Fibroblast of gingiva (primary cell): ENCODE measurements at regions not wholly inside any gene's neighbourhood (a gene's known extent, or its start where the extent isn't known, plus 50 kb on each side); places are given as distances from the start of the nearest gene placed in this dataset.
"Not testable (repeated sequence)": the region's sequence is repeated elsewhere in the genome, so short reads cannot be mapped to it uniquely, and the experiment has no call there.

Experiments used
- DNase-seq: peaks from one replicate; pipeline ENCODE4 v3.0.0-alpha.2; 2011; ENCODE audit warnings: low read depth

DNA sequence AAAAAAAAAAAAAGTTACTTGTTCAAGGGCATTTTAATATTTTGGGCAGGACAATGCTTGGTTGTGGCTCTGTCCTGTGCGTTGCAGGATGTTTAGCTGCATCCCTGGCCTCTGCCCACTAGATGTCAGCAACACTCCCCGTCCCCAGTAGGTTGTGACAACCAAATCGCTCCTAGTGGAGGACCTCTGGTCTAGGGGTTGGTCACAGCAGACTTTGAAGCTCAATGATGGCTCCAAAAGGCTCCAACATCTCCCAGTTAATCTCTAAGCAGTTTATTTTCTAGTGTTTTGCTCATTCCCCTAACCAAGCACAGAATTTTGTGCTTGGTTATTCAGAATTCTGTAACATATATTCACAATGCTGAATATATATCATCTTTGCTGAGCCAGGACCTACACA is 67.0 kb downstream of the CHRNA1 start:
- DNase-seq, result peak; percentile 39

DNA sequence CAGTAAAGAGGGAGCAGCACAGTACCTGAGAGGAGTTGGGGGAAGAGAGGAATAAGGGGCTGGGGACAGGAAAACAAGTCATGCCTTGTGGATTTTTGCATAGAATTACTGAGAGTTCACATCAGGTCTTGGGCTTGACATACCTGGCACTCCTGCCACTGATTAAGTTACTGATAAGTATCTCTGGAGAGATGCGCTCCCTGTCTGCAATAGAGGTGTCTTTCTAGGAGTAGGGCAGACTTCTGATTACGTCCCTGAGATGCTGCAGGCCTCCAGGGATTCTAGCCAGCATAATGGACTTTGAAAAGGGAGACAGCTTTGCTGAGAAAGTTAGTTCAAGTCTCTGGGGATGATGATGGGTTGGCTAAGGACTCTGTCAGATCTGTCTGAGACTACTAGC is 69.4 kb downstream of the CHRNA1 start:
- no peak for DNase-seq

DNA sequence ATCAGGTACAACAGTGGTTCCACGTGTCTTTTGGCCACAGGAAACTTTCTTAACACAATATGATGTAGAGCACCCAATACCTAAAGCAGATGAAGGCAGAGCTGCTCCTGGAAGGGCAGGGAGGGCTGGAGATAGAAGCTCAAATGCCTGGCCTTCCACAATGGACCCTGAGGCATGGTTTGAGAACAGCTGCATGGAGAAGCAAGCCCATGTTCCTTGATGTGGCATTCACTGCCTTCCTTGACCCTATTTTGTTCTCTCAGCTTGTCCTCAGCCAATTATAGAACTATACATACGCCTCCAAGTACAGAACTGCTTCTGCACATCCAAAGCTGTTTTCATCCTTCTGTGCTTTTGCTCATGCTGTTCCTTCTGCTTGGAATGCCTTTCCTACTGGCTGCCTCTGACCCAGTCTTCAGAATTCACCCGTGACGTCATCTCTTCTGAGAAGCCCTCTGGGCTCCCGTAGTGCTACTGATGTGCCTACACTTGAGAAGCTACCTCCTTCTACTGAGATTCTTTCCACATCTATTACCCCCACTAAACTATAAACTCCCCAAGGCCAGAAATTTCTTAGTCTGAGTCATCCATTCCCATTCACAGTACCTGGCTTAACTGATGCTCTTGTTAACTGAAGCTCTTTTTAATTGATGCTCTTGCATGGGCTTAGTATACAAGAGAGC is 69.9 kb downstream of the CHRNA1 start:
- DNase-seq, result no peak

DNA sequence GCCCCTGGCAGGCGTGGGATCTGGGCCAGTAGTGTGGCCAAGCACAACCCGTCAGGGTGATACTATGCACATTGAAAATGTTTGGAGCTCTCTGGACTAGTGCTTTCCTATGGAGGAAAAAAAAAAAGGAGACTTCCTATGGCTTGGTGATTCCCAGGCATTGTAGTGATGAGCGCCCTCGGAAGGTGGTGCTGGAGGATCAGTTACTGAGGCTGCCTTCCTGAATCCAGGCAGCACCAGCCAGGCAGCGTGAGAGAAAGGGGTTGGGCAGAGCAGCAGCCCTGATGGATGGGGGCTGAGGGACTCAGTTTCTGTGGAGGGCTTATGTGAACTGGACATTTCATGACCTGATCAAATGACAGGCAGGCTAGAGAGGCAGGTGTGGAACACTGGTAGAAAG is 70.9 kb downstream of the CHRNA1 start:
- no peak for DNase-seq

DNA sequence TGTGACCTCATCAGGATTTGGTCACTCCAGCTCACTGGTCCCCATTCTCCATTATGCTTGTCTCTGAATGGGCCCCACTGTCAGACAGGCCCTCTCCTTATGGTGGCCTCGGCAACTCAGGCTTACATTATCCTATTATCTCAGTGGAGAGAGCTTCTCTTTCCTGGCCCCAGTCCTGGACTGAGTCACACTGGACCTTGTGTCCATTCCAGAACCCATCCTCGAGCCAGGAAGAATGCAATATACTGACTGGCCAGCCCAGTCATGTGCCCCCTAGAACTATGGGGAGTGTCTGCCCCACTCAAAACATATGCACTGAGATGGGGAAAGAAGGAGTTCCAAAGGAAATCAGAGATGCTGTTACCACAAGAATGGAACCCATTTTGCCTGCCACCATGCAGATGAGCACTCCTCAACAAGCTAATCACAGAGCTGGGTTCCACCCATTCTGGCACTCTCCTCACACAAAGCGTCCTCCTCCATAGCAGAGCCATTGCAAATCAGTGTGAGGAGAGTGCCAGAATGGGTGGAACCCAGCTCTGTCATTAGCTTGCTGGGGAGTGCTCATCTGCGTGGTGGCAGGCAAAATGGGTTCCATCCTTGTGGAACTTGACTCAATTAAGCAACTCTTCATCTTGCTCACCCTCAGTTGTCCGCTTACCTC is 71.9 kb downstream of the CHRNA1 start:
- DNase-seq, result peak; percentile 75

DNA sequence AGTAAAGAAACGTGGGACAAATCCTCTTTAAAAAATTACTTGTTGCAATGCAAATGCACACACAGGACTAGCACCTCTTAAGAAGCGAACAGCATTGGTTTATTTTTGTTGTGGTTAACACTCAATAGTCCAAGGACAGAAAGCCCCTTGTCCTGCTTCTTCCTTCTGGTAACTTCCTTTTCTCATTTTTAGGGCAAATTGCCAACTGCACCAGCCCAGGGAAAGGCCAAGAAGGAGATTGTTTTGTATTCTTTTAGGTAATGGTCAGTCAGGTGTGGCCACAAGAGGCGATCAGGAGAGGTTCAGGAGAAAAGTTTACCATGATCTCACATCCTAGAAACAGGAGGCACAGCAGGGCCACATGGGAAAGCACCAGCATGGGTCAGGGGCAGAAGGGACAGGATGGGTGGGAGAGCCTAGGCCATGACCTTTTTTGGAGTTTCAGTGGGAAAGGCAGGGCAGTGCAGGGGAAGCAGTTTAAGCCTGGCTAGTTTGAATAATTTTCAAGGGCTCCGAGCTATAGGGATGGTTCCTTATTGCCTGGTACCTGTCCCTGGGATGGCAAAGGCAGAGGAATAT is 73.0 kb downstream of the CHRNA1 start:
- no peak for DNase-seq

DNA sequence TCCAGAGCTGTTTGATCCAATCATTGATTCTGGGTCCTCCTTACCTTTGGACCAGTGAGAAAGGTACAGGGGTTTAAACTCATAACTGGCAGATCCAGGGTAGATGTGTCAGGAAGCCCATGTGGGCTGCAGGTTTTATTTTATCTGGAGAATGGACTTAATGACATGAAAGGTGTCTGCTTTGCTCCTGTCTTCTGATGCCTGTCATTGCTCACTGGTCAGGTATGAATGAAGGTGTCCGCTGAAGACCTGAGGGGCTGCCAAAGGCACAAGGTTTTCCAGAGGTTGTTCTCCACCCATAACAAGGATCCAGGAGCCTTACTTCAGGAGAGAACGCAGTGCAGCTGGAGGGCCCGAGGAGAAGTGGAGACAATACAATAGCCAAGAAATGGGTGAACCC is 74.2 kb downstream of the CHRNA1 start:
- DNase-seq, result no peak

DNA sequence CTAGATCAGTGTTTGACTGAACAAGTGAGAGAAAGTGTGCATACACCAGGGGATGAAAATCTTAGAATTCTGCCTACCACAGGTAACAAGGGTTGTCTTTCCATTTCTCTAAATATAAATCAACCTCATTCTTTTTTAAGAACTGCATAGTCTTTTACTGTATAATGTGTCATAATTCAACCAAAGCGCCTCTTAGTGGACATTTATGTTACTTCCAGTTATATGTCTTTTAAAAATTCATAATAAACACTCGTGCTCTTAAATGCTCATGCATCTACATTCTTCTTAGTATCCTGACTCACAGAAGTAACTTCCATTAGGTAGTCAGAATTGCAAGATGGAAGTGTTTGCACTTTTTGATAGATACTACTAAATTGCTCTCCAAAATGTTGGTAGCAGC is 76.2 kb downstream of the CHRNA1 start:
- DNase-seq, result peak; percentile 41

DNA sequence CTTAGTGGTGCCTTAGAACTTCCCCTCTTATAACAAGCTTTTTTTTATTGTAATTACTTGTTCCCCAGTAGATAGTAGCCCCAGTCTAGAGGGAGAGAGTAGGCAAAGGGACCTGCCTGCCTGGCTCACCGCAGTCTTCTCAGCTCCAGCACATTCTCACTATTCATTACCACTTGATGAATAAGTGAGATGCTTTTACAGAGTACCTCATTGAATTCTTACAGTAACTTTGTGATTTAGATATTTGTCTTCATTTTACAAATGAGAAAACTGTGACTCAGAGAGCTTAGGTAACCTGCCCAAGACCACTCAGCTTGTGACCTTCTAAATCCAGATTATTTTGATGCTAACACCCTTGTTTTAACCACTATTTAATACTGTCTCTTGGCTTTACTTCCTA is 77.8 kb downstream of the CHRNA1 start:
- DNase-seq, result no peak

DNA sequence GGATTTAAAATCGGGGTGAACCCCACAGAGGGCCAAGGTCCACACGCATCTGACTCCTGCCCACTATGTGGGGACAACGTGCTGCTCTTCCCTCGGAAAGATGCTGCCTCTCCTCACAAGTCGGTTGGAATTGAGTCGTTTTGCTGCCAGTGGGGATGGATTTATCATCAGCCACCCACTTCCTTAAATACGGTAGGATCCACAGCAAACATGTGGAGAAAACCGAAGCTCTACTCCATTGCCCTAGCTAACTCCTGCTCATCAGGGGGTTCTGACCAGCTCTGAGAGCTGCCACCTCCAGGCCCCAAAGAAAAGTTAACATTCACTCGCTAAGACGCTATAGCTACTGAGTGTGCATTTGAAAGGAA is 80.9 kb downstream of the CHRNA1 start:
- DNase-seq, result peak; percentile 55

DNA sequence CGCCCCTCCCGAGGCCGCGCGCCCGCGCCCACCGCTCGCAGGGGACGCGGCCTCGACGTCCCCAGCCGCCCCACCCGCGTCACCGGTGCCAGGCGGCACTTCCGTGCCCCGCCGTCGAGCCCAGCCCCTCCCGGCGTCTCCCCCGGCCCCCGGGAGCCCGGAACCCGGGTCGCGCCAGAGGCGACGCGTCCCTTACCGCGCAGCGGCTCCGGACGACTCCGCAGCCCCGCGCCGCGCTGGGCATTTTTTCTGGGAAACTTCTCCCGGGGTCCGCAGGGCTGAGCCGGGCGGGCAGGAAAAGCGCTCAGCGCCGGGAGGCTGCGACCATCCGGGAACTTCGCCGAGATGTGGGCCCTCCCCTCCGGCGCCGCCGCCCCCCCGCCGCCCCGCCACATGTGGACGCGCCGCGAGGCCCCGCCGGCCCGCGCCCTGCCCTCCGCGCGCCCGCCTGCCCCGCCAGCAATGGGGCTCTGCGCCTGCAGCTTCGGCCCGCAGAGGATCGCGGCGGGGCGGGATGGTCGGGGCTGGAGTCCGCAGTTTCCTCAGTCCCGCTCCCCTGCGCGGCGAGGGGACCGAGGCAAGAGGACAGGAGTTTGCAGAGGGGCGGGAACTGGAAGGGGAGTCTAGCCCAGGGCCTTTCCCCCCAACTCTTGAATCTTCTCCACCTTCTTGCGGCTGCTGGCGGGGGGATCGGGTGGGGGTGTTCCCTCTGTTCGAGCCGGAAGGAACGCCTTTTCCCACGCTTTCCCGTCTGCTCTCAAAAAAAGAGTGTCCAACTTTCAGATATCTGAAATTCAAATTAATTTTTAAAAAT is 81.5 kb downstream of the CHRNA1 start:
- peak; percentile 63 for DNase-seq

DNA sequence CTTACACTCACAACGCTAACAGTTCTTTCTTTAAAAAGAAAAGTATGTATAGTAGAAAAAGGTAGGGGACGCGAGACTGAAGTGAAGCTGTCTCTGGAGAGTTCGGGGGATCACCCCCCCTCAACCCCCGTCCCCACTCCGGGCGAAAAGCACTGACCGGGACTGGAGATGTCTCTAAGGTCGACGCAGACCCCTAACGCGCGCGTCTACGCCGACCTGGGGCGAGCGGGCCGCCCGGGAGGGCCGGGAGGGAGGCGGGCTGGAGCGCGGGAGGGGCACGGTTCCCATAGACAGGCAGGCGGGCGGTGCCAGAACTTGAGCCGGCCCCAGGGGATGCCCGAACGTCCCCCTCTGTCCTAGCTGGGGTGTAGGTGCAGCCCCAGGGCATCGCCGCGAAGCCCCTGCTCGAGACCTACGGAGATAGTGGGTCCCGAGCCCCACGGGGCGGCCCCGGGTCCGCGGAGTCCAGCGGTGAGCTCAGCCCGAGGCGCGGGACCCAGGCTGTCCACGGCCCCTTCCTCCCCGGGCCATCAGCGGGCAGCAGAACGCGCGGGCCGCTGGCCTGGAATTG is 82.2 kb downstream of the CHRNA1 start:
- DNase-seq, result peak; percentile 45

DNA sequence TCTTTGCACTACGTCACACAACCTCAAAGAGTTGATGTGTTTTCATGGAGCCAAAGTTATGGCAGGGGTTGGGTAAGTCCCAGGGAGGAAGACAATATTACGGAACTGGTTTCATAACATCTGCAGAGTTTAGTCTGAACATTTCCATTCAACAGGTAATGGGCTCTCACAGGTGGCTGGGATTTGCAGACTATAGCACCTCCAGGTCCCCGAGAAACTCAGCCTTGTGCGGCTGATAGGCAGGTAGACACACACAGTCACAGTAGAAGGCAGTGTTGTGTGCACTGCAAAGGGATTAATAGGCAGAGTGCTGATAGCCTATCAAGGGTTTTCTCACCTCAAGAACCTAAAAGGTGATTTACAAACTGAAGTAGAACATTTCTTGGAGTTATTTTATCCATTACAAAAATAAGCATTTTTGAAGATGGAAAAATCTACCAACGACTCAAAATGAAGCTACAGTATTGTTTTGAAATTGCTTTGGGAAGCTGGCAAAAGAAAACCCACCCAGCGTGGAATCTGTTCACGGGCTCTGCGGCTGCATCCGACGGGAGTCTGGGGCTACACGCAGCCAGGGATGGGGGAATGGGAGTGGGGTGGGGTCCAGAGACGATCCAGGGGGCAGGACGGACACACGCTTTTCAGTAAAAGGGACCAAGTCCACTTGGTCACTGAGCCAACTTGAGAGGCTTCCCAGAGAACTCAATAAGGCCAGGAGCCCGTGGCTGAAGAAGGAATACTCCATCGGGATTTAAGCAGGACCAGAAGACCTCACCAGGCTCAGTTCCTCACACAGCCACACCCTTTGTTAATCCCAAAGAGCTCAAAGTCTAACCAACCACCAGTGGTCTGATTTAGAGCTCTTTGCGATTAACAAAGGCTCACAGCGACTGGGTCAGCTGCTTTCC is 82.9 kb downstream of the CHRNA1 start:
- DNase-seq, result no peak

DNA sequence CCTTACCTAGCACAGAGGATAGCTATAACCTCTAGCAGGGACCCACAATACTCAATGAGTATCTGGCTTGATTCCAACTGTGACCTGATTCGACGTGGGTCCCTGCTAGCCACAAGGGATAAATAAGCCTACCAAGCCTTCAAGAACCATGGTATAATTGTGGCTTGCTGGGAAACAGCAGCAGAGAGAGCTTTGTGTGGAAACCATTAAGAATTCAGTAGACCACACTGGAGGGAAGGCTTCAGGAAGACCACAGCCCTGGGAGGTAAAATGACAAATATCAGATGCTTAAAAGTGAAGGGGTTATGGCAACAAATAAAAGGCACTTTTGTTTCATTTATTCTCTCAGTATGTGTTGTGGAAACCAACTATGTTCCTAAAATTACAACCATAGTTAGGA is 82.6 kb upstream of the WIPF1 start:
- no peak for DNase-seq

DNA sequence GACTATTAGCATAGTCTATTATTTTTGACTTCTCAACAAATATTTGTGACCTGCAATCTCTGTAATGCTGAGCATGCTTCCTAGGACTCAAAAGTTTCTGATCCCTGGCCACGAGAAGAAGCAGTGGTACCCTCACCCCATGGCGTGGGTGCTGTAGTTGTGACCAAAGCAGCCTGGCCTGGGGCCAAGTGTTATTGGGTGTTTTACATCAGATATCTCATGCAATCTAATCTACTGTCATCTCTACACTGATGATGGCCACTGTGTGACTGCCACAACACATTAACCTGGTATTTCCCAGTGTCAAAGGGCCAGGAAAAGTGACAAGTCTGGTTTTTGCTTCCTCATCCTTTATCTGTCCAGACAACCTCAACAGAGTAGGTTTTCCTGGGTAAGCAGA is 80.8 kb upstream of the WIPF1 start:
- no peak for DNase-seq

DNA sequence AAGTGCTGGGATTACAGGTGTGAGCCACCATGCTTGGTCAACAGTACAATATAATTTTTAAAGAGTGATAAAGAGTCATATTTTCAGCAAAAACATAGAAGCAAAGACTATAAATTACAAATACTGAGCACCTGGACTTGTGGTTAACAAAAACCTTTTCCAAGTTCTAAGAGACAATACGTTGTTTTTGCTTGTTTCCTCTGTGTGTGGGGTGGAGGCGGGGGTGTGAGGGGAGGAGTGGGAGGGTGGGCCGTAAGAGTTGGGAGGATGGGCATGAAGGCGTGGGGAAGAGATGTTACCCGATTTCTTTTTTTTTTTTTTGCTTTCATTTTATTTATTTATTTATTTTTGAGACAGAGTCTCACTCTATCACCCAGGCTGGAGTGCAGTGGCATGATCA is 78.0 kb upstream of the WIPF1 start:
- DNase-seq, result no peak

DNA sequence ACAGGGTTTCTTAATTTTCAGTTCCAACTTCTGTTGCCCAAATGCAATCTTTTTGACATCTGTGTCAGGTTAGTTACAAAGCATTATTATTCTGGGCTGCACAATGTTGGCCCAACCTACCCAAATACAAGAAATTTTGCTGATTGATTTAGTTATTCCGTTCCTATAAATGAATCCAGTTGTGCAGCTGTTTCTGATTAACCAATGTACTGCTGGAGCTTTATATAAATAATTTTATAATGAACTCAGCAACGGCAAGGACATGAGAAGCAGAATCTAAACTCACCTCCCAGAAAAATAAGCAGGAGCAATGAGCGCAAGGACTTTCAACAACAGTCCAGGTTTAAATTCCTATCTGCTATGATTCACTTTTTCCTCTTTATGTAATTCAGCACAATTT is 76.3 kb upstream of the WIPF1 start:
- DNase-seq, result peak; percentile 91

DNA sequence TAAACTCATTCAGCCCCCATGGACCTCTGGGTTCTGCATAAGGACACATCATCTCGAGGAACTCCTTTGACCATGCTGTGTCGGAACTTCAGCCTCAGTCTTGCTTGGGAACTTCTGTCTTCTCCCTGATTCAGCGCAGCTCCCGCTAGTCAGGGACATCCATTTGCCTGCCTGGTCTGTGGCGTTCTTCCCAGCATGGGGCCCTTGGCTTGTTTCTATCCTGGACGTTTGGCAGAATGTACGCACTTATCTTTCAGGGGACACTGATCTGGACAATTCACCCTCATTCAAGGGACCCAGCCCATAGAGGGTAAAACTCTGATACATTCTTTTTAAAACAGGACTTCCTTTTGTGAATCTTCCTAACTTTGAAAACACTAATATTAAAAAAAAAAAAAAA is 75.8 kb upstream of the WIPF1 start:
- no peak for DNase-seq

DNA sequence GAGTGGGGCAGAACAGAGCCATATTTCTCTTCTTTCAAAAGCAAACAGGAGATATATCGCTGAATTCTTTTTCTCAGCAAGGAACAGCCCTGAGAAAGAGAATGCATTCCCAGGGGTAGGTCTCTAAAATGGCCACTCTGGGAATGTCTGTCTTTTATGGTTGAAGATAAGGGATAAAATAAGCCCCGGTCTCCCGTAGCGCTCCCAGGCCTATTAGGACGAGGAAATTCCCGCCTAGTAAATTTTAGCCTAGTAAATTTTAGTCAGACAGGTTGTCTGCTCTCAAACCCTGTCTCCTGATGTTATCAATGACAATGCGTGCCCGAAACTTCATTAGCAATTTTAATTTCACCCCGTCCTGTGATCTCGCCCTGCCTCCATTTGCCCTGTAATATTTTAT is 73.9 kb upstream of the WIPF1 start:
- DNase-seq, result not testable (repeated sequence)

DNA sequence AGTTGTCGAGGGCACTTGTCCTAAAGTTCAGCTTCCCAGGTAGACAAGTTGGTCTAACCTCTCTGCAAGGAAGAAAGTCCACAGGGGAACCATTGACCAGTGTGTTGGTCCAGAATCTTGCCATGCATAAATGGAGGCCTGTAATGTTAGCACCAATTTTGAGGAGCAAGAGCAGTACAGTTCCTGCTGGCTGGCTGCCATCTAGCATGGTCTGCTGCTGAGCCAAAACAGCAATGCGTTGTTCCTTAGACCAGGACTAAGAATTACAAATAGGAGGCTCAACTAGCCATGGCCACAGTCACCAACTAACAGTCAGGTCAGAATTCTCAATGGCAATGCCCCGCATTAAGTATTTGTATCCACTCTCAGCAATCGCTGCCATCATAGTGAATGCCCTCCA is 72.8 kb upstream of the WIPF1 start:
- no peak for DNase-seq

DNA sequence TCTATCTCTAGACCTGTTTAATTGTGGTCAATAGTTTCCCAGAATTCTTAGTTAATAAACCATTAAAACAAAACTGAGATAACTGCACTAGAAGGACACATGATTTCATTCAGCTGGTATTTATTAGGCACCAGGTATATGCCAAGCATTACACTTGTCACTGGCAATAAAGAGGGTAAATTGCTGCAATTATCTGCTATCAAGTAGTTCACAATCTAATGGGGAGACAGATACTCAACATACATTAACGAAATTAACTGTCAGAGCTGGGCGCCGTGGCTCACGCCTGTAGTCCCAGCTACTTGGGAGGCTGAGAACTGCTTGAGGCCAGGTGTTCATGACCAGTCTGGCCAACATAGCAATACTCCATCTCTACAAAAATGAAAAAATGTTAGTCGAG is 71.7 kb upstream of the WIPF1 start:
- DNase-seq, result no peak

DNA sequence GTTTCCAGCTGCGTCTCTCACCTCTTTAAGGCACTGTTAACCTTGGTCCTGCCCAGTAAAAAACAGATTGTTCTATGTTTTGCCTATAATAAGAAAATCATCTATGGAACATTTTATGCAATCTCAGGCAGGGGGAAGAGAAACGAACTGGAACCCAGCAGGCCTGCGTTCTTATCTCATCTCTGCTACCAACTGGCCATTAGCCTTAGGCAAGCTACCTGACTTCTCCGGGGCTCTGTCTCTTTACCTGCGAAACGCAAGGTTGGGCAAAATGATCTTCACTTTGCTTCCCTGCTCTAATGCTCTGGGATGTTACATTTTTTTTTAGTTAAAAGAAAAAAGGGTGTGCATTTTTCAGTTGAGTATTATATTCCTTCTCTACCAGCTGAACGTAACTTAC is 70.5 kb upstream of the WIPF1 start:
- DNase-seq, result no peak
